Motor neuron (in vitro differentiated cells): ENCODE measurements at regions not wholly inside any gene's neighbourhood (a gene's known extent, or its start where the extent isn't known, plus 50 kb on each side); places are given as distances from the start of the nearest gene placed in this dataset.

Experiments
- ATAC-seq, 8 experiments: fragments of 200-7000 bp; cut with Tn5 transposase; replicated peaks in 6 of 8; 2 replicates each; pipeline ENCODE4 v1.8.0; 2021; ENCODE audit warnings: mild to moderate bottlenecking in 8 of 8, moderate library complexity in 8 of 8
- H3K27ac ChIP-seq, 2 donors: fragments of 250-450 bp; sonication (Bioruptor Pico); 2 replicates each; pipeline ENCODE4 v1.9.0; 2021; ENCODE audit warnings: antibody characterized with exemption in 2 of 2, mild to moderate bottlenecking in 2 of 2, moderate library complexity in 1 of 2
- H3K4me1 ChIP-seq, 2 donors: fragments of 250-450 bp; sonication (Bioruptor Pico); replicated peaks in 1 of 2; 2 replicates each; pipeline ENCODE4 v1.6.1; 2021; ENCODE audit warnings: antibody characterized with exemption in 2 of 2, mild to moderate bottlenecking in 2 of 2, moderate library complexity in 1 of 2
- H3K4me3 ChIP-seq, 5 donors: fragments of 250-450 bp; sonication (Bioruptor Pico); 2 replicates each; pipeline ENCODE4 v1.9.0; 2021; ENCODE audit warnings: antibody characterized with exemption in 5 of 5, mild to moderate bottlenecking in 5 of 5, moderate library complexity in 4 of 5
- WGBS, 10 experiments: fragments of 450-650 bp; shearing (Covaris generic); methylation state at CpG; one replicate each; pipeline ENCODE4 v1.0.0; 2022; 5-methylcytosine and 5-hydroxymethylcytosine counted together
- in situ Hi-C, 9 experiments: fragments of 400-800 bp; cut with MboI; loops; one replicate each; pipeline ENCODE4 v1.15.0; 2021; ENCODE audit warnings: low sequenced_read_pairs in 9 of 9, low pct_unique_long_range_greater_than_20kb in 2 of 9; ENCODE audit not compliant: unreplicated experiment in 9 of 9

GRCh38 chr6:159098636-159099106, 53.9 kb upstream of the TAGAP start:
- ATAC-seq: peak in 5 of 8 experiments; percentile 66 to 75 (median 68)
- H3K4me3 ChIP-seq: no peak overlapping the region
- H3K4me1 ChIP-seq: peaks cover 3 to 7% of the 10 kb centered on the region in 2 donors
- WGBS, 10 experiments: 47 to 88% (median 64%) methylated on average over 3 to 9 of the region's 14 CpGs; no CpG with 5 or more reads in 2 of the 10 experiments
- no peak overlapping the region for H3K27ac ChIP-seq
- in situ Hi-C loops: no loop called here

- in situ Hi-C loops: no loop called here
- H3K4me1 ChIP-seq: peaks cover 0 to 7% of the 10 kb centered on the region in 2 donors
- no peak overlapping the region for H3K4me3 ChIP-seq
- 33 to 100% (median 86%) methylated on average over 1 to 8 of the region's 8 CpGs; no CpG with 5 or more reads in 2 of the 10 experiments for WGBS, 10 experiments
- no peak for ATAC-seq
- no peak overlapping the region for H3K27ac ChIP-seq
Observed at GRCh38 chr6:159097256-159097655, 52.5 kb upstream of the TAGAP start.

DNA sequence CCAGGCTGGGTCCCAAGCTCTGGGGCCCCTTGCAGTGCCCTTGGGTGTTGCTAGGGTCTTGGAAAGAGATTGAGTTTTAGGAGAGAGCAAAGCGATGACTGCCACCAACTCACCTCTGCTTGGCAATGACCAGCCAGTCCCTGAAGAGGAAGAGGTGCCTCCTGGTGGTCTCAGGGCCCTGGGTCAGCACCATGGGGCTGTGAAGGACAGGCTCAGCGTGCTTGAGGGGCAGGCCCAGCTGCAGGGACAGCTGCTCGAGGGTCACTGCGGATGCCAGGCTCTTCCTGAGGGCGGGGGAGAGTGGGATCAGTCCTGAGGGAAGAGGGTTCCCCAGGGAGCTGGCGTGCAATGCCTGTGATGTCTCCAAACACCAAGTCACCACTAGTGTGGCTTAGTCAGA, 50.8 kb upstream of the TAGAP start:
- H3K27ac ChIP-seq: no peak overlapping the region
- ATAC-seq: no peak
- in situ Hi-C loops: no loop called here
- no peak overlapping the region for H3K4me3 ChIP-seq
- 53 to 100% (median 70%) methylated on average over 1 to 4 of the region's 6 CpGs; no CpG with 5 or more reads in 5 of the 10 experiments for WGBS, 10 experiments
- H3K4me1 ChIP-seq: peaks cover 0 to 7% of the 10 kb centered on the region in 2 donors

DNA sequence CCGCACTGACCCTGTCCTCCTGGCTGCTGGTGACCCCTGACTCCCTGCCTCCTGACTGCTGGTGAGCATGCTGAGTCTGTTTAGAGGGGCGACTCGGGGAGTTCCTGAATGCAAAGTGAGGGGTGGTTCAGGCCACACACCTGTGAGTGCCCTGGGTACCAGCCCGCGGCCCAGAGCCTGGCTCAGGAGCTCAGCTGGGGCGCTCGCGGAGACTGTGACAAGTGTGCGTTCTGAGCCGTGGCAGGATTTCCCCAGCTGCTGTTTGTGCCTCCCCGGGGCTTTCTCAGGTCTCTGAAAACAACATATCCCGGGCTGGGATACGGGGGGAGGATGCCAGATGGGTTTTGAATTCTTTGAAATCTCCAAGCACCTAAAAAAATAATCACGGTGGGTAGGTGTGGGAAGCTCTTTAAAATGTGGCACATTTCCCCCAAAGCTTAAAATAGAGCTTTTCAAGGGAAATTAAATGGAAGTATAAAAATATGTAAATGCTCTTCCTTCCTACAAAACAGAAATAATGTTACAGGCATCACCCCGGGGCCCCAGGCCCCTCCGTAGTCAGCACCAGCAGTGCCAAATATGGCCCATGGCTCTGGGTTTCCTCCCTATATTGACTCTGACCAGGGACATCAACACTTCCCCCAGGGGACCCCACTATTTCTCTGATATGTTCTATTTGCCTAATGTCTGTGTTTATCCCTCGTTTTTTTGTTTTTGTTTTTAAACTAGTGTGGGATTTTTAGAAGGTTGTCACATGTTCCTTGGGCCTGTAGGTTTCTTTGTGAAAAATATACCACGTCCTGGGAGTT, 49.9 kb upstream of the TAGAP start:
- in situ Hi-C loops: no loop called here
- Histone ChIP-seq H3K27ac (no peak overlapping the region), H3K4me1 (peaks cover 0 to 7% of the 10 kb centered on the region in 2 donors), H3K4me3 (no peak overlapping the region)
- 0 to 83% (median 61%) methylated on average over 1 to 14 of the region's 18 CpGs for WGBS, 10 experiments
- peak in 2 of 8 experiments; percentile 21 to 24 for ATAC-seq
